ENCODE measurements at regions not wholly inside any gene's neighbourhood (a gene's known extent, or its start where the extent isn't known, plus 50 kb on each side); places are given as distances from the start of the nearest gene placed in this dataset.

GRCh38 chr5:82384034-82384750, 106.0 kb upstream of the RPS23 start:
- no peak for DNase-seq

DNA sequence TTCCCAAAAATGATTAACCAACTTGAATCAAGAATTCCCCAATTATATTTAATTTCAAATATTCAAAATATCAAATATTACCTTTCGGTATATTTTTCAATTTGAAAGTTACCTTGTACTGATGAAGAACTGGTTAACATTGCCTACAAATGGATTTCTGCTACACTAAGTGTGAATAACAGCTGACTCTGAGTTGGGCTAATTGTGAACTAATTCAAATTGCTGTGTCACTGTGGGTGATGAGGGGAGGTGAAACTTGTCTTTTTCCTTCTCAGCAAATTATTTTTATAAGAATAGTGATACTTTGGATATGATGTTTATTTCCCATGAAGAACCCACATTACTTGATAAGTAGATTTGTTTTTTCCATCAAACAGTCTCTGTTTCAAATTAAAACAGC, 103.4 kb upstream of the RPS23 start:
- no peak for DNase-seq

GRCh38 chr5:82376307-82376706, 98.2 kb upstream of the RPS23 start:
- DNase-seq = no peak

- DNase-seq = peak; percentile 77
These were observed 97.5 kb upstream of the RPS23 start for GRCh38 chr5:82375488-82376244.

DNA sequence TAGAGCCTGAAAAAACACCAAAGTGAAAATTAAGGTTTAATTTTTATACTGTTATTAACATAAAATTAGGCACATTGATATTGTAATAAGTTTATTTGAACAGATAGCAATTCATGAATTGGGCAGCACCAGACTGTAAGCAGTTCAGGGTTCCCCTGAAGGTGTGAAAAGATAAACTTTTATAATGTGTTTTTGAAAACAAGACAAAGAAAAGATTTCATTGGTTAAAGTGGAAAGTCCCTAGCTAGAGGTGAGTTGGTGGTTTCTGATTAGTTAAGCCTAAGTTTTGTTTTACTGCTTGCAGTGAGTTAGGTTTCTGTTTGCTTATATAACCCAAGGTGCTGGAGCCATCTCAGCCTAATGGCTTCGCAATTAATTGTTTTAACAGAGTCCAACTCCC, 96.5 kb upstream of the RPS23 start:
- no peak for DNase-seq

DNA sequence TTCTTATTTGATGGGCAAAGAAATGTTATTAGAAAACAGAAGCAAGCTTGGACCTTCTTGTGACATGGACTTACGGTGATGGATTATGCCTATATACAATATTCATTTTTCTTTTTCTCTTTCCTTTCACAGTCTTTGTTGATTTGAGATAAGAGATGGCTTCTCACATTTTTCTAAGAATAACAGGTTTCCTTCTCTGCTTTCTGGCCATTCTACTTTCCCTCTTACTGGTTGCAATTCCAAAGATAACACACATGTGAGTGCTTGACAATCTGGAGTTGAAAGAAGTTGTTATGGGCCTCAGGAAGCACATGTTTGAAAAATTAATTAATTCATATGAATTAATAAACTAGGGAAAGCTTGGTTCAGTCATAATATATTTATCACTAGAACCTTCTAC, 89.8 kb upstream of the RPS23 start:
- no peak for DNase-seq

GRCh38 chr5:82365744-82366228, 87.6 kb upstream of the RPS23 start:
- DNase-seq = no peak

DNA sequence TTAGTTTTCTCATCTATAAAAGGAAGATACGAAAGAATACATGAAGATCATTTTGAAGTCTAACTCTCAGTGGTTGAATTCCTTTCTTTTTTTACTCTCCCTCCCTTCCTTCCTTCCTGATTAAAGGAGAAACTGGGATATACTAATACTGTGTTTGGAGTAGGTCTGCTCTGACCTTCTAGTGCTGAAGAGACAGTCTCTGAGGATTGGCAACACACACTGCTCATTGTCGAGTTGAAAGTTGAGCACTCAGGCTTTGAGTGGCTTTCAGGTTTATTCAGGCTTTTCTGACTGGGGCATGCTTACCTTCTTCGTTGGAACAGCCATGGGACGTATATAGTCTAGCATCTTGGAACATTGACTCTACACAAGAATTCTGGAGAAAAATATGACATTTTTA, 86.9 kb upstream of the RPS23 start:
- DNase-seq = no peak

GRCh38 chr5:82364497-82364896, 86.3 kb upstream of the RPS23 start:
- no peak for DNase-seq

DNA sequence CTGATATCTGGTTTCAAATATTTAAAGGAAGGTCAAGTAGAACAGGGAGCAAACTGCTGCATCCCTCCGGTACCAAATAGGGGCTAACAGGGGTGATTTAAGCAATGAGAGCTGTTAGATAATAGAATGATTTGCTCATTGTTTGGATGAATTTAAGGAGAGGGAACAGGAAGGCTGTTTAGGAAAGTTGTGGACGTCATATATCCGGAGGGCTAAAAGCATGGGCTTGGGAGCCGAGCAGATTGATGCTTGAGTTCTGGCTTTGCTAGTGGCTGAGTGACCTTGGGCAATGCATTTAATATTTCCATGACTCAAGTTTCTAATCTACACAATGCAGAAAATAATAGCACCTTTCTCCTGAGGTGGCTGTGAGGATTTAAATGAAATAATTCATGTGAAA, 85.4 kb upstream of the RPS23 start:
- DNase-seq = no peak

DNA sequence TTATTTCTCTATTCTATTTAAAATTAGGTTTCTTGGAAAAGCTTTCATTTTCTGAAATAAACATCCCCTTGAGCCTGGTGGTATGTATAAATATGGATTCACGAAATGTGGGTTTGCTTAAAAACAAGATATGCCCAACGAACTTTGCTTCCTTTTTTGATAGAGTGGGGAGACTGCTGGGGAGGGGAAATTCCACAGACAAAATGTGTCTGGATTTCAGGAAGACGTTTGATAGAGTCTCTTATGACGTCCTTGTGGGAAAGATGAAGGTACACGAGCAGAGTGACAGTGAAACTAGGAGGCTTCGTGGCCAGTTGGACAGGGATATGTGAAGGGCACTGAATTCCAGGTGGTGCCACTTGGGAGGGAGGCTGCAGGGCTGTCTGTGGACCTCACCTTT, 84.5 kb upstream of the RPS23 start:
- DNase-seq = no peak

DNA sequence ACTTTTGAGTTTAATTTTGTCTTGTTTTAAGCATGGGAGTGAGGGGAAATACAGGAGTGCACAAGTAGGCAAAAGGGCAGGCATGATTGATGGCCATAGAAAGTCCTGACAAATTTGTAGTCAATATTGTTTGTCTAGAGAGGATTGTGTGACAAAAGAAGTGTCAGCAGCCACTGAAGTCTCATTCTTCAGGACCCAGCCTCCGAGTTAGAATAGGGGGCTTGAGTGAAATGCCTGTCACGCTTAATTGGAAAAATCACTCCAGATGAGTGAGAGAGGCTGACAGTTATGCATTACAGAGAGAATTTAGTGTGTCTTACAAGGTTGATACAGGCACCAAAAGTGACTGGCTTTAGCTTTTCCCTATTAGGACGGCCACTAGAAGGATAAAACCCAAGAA, 81.9 kb upstream of the RPS23 start:
- no peak for DNase-seq

GRCh38 chr5:82359272-82359671, 81.1 kb upstream of the RPS23 start:
- DNase-seq = no peak

- DNase-seq = no peak
These were observed 80.3 kb upstream of the RPS23 start for GRCh38 chr5:82358457-82358856.

DNA sequence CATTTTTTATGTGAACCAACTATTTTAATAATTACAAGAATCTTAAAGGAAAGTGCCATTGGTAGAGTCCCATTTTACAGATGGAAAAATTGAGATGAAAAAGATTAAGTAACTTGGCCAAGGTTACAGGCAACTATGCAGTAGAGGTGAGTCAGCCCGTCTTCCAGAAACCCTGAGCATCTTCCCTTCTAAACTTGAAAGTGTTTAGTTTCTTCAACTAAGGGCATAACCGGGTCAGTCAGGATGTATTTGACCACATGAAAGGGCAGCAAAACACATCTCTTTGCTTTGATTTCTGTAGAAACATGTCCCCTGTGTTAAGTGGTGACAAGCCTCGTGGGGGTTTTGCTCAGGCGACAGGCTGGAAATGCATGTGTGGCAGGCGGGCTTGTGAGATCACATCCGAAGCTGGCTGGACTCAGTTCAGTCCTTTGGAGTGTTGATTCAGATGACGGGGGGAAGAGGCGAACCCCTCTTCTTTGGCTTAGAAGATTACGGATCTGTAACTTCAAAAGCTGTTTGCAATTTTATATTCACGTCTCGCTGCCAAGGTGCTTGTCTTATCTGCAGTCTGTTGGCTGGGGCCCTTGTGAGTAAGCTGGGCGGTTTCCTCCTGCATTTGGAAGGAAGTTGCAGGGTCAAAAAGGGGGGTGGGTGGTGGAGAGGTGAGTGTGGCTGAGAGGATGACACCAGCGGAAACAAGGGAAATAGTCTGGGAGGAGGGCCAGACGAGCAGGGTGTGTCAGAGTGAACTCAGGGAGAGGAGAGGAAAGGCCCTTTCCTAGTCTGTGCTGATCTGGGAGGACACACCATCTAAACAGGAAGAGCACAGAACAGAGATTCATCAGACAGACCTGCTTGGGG, 78.9 kb upstream of the RPS23 start:
- DNase-seq = peak; percentile 80

- no peak for DNase-seq
These were observed 77.9 kb upstream of the RPS23 start for GRCh38 chr5:82356021-82356420.

GRCh38 chr5:82355496-82355895, 77.3 kb upstream of the RPS23 start:
- DNase-seq = no peak

DNA sequence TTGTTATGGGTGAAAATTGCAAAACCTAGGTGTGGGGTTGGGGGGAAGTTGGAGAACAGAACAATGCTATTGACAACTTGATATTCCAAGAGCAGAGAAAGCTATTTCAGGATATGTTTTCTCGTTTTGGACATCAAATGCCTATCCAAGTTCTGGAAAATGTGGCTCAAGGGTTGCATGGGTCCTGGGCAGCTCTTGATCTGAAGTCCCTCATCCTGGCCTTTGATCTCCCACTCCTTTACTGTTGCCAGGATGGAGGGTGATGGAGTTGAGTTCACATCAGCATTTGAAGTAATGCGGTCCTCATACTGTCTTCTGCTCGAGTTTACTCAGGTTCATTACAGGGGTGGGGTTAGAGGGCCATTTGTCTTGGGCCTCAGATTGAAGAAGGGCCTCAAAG, 76.9 kb upstream of the RPS23 start:
- DNase-seq = no peak

- no peak for DNase-seq
These were observed 76.4 kb upstream of the RPS23 start for GRCh38 chr5:82354543-82354942.

DNA sequence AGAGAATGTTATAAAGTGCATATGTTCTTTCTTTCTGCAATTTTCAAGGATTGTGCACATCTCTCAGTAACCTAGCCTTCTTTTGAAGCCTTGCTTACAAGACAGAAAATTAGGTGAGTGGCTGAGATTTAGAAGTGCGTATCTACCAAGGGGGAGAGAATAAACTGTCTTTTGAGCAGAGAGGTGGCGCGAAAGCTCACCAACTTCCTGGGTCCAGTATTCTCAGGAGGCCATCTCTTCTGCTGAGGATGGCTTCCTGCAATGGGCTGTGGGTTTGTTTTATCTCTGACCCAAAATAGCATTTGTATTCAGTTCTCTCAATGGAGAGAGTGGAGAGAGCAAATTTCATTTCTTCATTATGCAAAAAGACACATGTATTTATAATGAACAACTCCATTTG, 75.4 kb upstream of the RPS23 start:
- DNase-seq = no peak

DNA sequence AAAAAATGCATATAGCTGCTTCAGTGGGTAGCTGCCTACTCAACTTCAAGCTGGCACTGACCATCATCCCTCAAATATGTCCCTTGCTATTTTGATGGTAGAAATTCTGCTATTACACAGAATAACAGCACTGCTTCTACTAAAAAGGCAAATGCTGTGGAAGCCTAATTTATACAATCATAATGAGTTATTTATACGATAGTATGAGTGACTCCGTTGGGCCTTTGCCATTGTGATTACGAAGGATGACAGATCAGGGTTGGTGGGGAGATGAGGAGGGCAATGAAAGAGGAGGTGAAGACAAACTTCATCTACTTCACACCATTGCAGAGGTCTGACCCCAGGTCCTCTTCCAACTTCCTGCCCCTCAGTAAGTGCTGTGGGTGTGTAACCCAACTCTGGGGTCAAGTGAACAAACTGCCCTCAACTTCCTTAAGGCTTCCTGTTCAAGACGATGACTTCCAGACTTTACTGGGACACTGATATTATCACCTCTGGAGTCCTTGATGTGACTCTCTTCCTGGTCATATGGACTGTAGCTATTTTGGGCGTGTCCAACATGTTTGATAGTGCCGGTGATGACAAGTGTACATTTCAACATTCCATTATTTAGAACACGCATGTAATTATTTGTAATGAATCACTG, 74.1 kb upstream of the RPS23 start:
- no peak for DNase-seq

DNA sequence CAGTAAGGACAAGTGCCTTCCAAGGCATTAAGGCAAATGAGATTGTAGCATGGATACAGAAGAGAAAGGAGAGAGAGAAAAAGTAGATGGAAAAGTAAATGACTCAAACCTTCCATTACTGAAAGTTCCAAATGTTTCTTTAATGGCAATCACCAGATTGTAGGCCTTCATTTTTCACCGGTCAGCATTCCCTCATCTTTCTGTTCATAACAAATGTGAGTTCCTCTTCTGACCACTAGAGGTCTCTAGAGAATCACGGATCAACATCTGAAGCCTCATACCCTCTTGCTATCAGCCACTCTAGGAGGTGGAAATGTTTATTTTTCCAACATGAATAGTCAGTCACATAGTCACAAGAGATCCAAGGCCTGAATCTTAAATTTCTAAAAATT, 73.6 kb upstream of the RPS23 start:
- no peak for DNase-seq

DNA sequence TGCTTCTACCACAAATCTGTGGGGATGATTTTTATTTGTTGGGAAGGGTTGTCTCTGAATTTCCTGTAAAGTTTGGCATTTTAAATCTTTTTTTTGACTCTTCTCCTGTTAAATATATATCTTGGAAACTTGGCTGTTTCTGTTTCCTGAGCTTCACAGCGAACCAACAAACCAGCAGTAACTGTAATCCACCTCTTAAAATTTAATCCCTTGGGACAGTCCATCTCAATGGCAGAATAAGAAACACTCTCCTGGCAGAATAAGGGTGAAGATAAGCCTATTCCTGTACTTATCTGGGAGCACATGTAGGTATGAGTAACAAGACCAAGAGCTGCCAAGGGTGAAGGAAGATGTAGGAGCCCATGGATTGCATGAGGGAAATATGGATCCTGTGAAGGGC, 73.1 kb upstream of the RPS23 start:
- DNase-seq = no peak

Measured in left hindlimb (tissue), 1 donor.